G401 (cell line): ENCODE measurements at regions not wholly inside any gene's neighbourhood (a gene's known extent, or its start where the extent isn't known, plus 50 kb on each side); places are given as distances from the start of the nearest gene placed in this dataset.

ENCODE experiments used
- DNase-seq: peaks from one replicate; pipeline ENCODE4 v3.0.0-alpha.2; 2015; ENCODE audit warnings: low spot score
- in situ Hi-C: cut with HindIII; loops from 2 replicates; pipeline ENCODE4 v1.10.0; 2016; ENCODE audit warnings: low sequenced_read_pairs, mixed read lengths

GRCh38 chrX:144379156-144379555 lies 495.3 kb downstream of the UBE2NL start:
- in situ Hi-C loops = no loop called here

GRCh38 chrX:144388738-144389137 lies 504.9 kb downstream of the UBE2NL start:
- in situ Hi-C loops = no loop called here
- DNase-seq = no peak

More at GRCh38 chrX:144379156-144379555, 495.3 kb downstream of the UBE2NL start:
- no peak for DNase-seq
